ENCODE measurements at regions not wholly inside any gene's neighbourhood (a gene's known extent, or its start where the extent isn't known, plus 50 kb on each side); places are given as distances from the start of the nearest gene placed in this dataset.
"Not testable (repeated sequence)": the region's sequence is repeated elsewhere in the genome, so short reads cannot be mapped to it uniquely, and the experiment has no call there.

DNA sequence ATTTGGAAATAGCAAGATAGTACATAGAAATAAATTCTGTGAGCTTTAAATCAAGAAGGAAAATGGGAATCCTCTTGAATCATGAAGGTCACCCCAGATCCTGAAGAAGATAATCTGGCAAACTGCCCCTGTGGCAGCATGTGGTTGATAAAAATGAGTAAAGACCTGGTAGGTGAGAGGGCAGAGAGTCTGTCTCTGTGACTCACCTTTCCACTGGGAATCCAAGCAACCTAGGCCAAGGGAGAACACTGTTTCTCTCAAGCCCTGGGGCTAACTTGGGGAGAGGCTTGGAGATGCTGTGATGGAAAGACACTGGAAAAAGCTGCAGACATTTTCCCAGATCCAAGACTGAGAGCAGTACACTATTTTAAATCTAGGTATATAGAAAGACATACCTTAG lies 185.8 kb upstream of the CNTNAP5 start:
- Histone ChIP-seq H3K9me3 (peaks cover 13% of the 10 kb centered on the region), H3K4me3 (no peak overlapping the region), H3K36me3 (no peaks in the 10 kb centered on the region), H3K4me1 (no peaks in the 10 kb centered on the region), H3K27me3 (ENCODE audit: low read depth) (no peaks in the 10 kb centered on the region), H3K27ac (no peak overlapping the region)
- intact Hi-C loops (cut with DNase I), result no loop called here
- DNase-seq (no peak), ATAC-seq (no peak)
- TF ChIP-seq, protein P1, sequence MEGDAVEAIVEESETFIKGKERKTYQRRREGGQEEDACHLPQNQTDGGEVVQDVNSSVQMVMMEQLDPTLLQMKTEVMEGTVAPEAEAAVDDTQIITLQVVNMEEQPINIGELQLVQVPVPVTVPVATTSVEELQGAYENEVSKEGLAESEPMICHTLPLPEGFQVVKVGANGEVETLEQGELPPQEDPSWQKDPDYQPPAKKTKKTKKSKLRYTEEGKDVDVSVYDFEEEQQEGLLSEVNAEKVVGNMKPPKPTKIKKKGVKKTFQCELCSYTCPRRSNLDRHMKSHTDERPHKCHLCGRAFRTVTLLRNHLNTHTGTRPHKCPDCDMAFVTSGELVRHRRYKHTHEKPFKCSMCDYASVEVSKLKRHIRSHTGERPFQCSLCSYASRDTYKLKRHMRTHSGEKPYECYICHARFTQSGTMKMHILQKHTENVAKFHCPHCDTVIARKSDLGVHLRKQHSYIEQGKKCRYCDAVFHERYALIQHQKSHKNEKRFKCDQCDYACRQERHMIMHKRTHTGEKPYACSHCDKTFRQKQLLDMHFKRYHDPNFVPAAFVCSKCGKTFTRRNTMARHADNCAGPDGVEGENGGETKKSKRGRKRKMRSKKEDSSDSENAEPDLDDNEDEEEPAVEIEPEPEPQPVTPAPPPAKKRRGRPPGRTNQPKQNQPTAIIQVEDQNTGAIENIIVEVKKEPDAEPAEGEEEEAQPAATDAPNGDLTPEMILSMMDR (IDR thresholded peaks at IDR 0.05), result no peak

DNA sequence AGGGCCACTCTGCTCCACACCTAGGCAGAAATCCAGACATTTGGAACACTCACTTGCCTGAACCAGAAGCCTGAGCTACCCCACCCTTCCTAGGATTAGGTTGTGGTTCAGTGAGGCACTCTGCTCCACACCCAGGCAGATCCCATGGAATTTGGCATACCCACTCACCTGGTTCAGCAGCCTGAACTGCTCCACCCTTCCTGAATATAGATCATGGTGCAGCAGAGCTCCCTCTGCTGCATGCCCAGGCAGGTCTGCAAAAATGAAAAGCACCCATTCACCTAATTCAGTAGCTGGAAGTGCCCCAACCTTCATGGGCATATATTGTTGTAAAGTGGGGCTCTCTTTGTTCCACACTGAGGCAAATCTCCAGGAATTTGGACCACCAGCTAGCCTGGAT lies 185.1 kb upstream of the CNTNAP5 start:
- DNase-seq, result no peak
- H3K36me3 ChIP-seq, result no peaks in the 10 kb centered on the region
- H3K27me3 ChIP-seq (ENCODE audit: low read depth), result no peaks in the 10 kb centered on the region
- TF ChIP-seq, protein P1 (IDR thresholded peaks at IDR 0.05), result no peak
- H3K27ac ChIP-seq, result no peak overlapping the region
- H3K4me1 ChIP-seq, result no peaks in the 10 kb centered on the region
- intact Hi-C loops (cut with DNase I), result no loop called here
- H3K4me3 ChIP-seq, result no peak overlapping the region
- ATAC-seq, result no peak
- peaks cover 13% of the 10 kb centered on the region for H3K9me3 ChIP-seq

DNA sequence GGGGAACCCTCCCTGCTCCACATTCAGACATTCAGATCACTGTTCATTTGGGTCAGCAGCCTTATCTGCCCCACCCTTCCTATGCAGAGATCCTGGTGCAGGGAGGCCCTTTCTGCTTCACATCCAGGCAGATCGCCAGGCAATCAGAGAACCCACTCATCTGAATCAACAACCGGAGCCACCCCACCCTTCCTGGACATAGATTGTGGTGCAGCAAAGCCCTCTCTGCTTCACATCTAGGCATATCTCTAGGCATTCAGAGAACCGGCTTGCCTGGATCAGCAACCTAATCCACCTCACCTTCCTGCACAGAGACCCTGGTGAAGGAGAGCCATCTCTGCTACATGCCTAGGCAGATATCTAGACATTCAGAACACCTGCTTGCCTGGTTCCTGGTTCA lies 184.5 kb upstream of the CNTNAP5 start:
- TF ChIP-seq, protein P1 (IDR thresholded peaks at IDR 0.05), result no peak
- Histone ChIP-seq H3K4me3 (no peak overlapping the region), H3K9me3 (peaks cover 13% of the 10 kb centered on the region), H3K27me3 (ENCODE audit: low read depth) (no peaks in the 10 kb centered on the region), H3K27ac (no peak overlapping the region), H3K4me1 (no peaks in the 10 kb centered on the region), H3K36me3 (no peaks in the 10 kb centered on the region)
- intact Hi-C loops (cut with DNase I), result no loop called here
- ATAC-seq (no peak), DNase-seq (no peak)

DNA sequence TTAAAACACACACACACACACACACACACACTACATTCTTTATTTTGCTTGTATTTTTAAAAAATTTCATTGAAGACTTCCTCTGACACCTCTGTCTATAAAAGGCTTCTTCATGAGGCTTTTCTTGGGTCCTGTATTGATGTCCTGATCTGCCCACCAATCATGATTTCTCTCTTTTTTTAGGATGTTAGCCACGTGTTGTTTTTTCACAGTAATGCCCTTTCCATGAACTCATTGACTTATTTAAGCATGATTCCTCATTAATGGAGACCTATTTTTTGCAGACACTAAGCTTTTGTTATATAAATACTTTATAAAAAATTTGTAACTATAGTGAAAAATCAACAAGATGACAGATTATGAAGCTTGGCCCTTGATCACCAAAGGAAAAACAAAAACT lies 173.8 kb upstream of the CNTNAP5 start:
- H3K4me3 ChIP-seq, result no peak overlapping the region
- ATAC-seq (no peak), DNase-seq (no peak)
- TF ChIP-seq, protein P1 (IDR thresholded peaks at IDR 0.05), result no peak
- H3K27ac ChIP-seq, result no peak overlapping the region
- no peaks in the 10 kb centered on the region for H3K4me1 ChIP-seq
- no peaks in the 10 kb centered on the region for H3K36me3 ChIP-seq
- no peaks in the 10 kb centered on the region for H3K27me3 ChIP-seq (ENCODE audit: low read depth)
- no peaks in the 10 kb centered on the region for H3K9me3 ChIP-seq
- intact Hi-C loops (cut with DNase I), result no loop called here

DNA sequence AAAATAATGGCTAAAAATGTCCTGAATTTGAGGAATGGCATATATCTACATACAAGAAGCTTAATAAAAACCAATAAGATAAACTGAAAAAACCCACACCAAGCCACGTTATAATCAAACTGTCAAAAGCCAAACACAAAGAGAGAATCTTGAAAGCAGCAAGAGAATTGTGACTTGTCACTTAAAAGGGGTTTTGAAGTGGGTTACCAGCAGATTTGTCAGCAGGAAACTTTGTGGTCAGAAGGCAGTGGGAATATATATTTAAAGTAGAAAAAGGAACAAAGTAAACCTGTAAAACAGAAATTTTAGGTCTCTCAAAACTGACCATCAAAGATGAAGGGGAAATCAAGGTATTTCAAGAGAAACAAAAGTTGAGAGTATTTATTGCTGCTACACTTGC lies 171.9 kb upstream of the CNTNAP5 start:
- no peaks in the 10 kb centered on the region for H3K36me3 ChIP-seq
- TF ChIP-seq, protein P1 (IDR thresholded peaks at IDR 0.05), result no peak
- H3K27ac ChIP-seq, result no peak overlapping the region
- H3K9me3 ChIP-seq, result peaks cover under 1% of the 10 kb centered on the region
- H3K4me3 ChIP-seq, result no peak overlapping the region
- no peaks in the 10 kb centered on the region for H3K27me3 ChIP-seq (ENCODE audit: low read depth)
- DNase-seq (no peak), ATAC-seq (no peak)
- intact Hi-C loops (cut with DNase I), result no loop called here
- no peaks in the 10 kb centered on the region for H3K4me1 ChIP-seq

DNA sequence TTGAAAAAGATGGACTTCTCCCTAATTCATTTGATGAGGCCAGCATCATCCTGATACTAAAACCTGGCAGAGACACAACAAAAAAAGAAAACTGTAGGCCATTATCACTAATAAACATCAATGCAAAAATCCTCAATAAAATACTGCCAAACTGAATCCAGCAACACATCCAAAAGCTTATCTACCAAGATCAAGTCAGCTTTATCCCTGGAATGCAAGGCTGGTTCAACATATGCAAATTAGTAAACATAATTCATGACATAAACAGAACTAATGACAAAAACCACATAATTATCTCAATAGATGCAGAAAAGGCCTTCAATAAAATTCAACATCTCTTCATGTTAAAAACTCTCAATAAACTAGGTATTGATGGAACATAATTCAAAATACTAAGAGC lies 166.1 kb upstream of the CNTNAP5 start:
- H3K27me3 ChIP-seq (ENCODE audit: low read depth); H3K27ac ChIP-seq; DNase-seq; H3K4me1 ChIP-seq; H3K4me3 ChIP-seq; H3K36me3 ChIP-seq; ATAC-seq; intact Hi-C loops (cut with DNase I): not testable (repeated sequence)
- peaks cover 11% of the 10 kb centered on the region for H3K9me3 ChIP-seq
